Trophoblast cell (in vitro differentiated cells and primary cell): ENCODE measurements at regions not wholly inside any gene's neighbourhood (a gene's known extent, or its start where the extent isn't known, plus 50 kb on each side); places are given as distances from the start of the nearest gene placed in this dataset.
A peak's percentile ranks its signal among the peaks of the same experiment; 100 is the strongest.

Source experiments
- DNase-seq, 2 donors: peaks; one replicate each; pipeline ENCODE4 v3.0.0-alpha.2; 2016
- H2AFZ ChIP-seq: 2 replicates; pipeline ENCODE4 v1.6.1; 2013; ENCODE audit warnings: low read length, moderate library complexity, mild to moderate bottlenecking; ENCODE audit not compliant: insufficient read depth, poor library complexity
- H2AK5ac ChIP-seq: 2 replicates; pipeline ENCODE4 v1.6.1; 2013; ENCODE audit warnings: mild to moderate bottlenecking, low read length
- H2BK120ac ChIP-seq: 2 replicates; pipeline ENCODE4 v1.6.1; 2013; ENCODE audit warnings: low read length, mild to moderate bottlenecking, moderate library complexity; ENCODE audit not compliant: insufficient read depth, poor library complexity
- H2BK12ac ChIP-seq: 2 replicates; pipeline ENCODE4 v1.6.1; 2013; ENCODE audit warnings: mild to moderate bottlenecking, low read length, moderate library complexity
- H2BK5ac ChIP-seq: 2 replicates; pipeline ENCODE4 v1.6.1; 2013; ENCODE audit warnings: low read length, low read depth, moderate library complexity, mild to moderate bottlenecking; ENCODE audit not compliant: poor library complexity
- H3K14ac ChIP-seq: 2 replicates; pipeline ENCODE4 v1.6.1; 2013; ENCODE audit warnings: mild to moderate bottlenecking, low read length
- H3K18ac ChIP-seq: 2 replicates; pipeline ENCODE4 v1.6.1; 2013; ENCODE audit warnings: mild to moderate bottlenecking, low read length
- H3K23ac ChIP-seq: 2 replicates; pipeline ENCODE4 v1.6.1; 2013; ENCODE audit warnings: low read length
- H3K27ac ChIP-seq: 2 replicates; pipeline ENCODE4 v1.5.1; 2013; ENCODE audit warnings: low read depth, mild to moderate bottlenecking, inconsistent platforms, low read length, moderate library complexity
- H3K27me3 ChIP-seq: 2 replicates; pipeline ENCODE4 v1.6.1; 2013; ENCODE audit warnings: inconsistent platforms, mild to moderate bottlenecking, low read length, moderate library complexity; ENCODE audit not compliant: insufficient read depth
- H3K36me3 ChIP-seq, 2 experiments: 1 replicate in 1 of 2; 2 replicates in 1 of 2; pipeline ENCODE4 v1.6.1; 2013; ENCODE audit warnings: low read length in 2 of 2, mild to moderate bottlenecking in 2 of 2, moderate library complexity in 1 of 2; ENCODE audit not compliant: insufficient read depth in 2 of 2, control insufficient read depth in 1 of 2
- H3K4ac ChIP-seq: 2 replicates; pipeline ENCODE4 v1.6.1; 2013; ENCODE audit warnings: low read depth, mild to moderate bottlenecking, low read length, moderate library complexity
- H3K4me1 ChIP-seq, 2 experiments: 1 replicate in 1 of 2; 2 replicates in 1 of 2; pipeline ENCODE4 v1.6.1; 2013; ENCODE audit warnings: low read length in 2 of 2, mild to moderate bottlenecking in 2 of 2, moderate library complexity in 1 of 2; ENCODE audit not compliant: insufficient read depth in 2 of 2, control insufficient read depth in 1 of 2
- H3K4me2 ChIP-seq: 2 replicates; pipeline ENCODE4 v1.6.1; 2013; ENCODE audit warnings: inconsistent platforms, mild to moderate bottlenecking, low read length, moderate library complexity
- H3K4me3 ChIP-seq: 2 replicates; pipeline ENCODE4 v1.5.1; 2013; ENCODE audit warnings: mild to moderate bottlenecking, low read depth, low read length, inconsistent platforms
- H3K79me1 ChIP-seq: one replicate; pipeline ENCODE4 v1.6.1; 2013; ENCODE audit warnings: low read length
- H3K79me2 ChIP-seq: 2 replicates; pipeline ENCODE4 v1.6.1; 2013; ENCODE audit warnings: low read length, mild to moderate bottlenecking; ENCODE audit not compliant: control insufficient read depth, insufficient read depth, poor library complexity
- H3K9ac ChIP-seq: 2 replicates; pipeline ENCODE4 v1.6.1; 2013; ENCODE audit warnings: mild to moderate bottlenecking, low read length
- H3K9me3 ChIP-seq: 2 replicates; pipeline ENCODE4 v1.6.1; 2013; ENCODE audit warnings: low read depth, mild to moderate bottlenecking, control low read depth, inconsistent platforms, low read length; ENCODE audit not compliant: insufficient read depth
- H4K12ac ChIP-seq: 2 replicates; pipeline ENCODE4 v1.6.1; 2013; ENCODE audit warnings: low read depth, mild to moderate bottlenecking, low read length, moderate library complexity
- H4K8ac ChIP-seq: 2 replicates; pipeline ENCODE4 v1.6.1; 2013; ENCODE audit warnings: low read depth, mild to moderate bottlenecking, low read length, moderate library complexity
- H4K91ac ChIP-seq: one replicate; pipeline ENCODE4 v1.6.1; 2013; ENCODE audit warnings: low read depth, mild to moderate bottlenecking, low read length, moderate library complexity
- WGBS: extraction: QIAGEN DNeasy Blood & Tissue Kit; methylation state at CpG from one replicate; pipeline ENCODE4 v1.1.7; 2013; ENCODE audit warnings: missing lambda C conversion rate; ENCODE audit not compliant: insufficient read length, insufficient coverage; ENCODE audit errors: extremely low coverage; 5-methylcytosine and 5-hydroxymethylcytosine counted together

- Histone ChIP-seq H3K23ac (no peak overlapping the region), H2BK5ac (no peak overlapping the region), H4K91ac (no peak overlapping the region), H3K9me3 (peaks cover 3% of the 10 kb centered on the region), H3K18ac (no peak overlapping the region), H3K27me3 (no peaks in the 10 kb centered on the region), H3K79me2 (no peaks in the 10 kb centered on the region), H2BK12ac (no peak overlapping the region), H2AK5ac (no peak overlapping the region), H3K9ac (no peak overlapping the region), H2BK120ac (no peak overlapping the region), H3K4me1 (no peaks in the 10 kb centered on the region), H3K79me1 (no peaks in the 10 kb centered on the region), H4K8ac (no peak overlapping the region), H3K4me2 (no peak overlapping the region), H3K4me3 (no peak overlapping the region), H3K4ac (no peak overlapping the region), H3K36me3 (no peaks in the 10 kb centered on the region), H3K14ac (no peak overlapping the region), H3K27ac (no peak overlapping the region), H2AFZ (no peak overlapping the region), H4K12ac (no peak overlapping the region)
- no CpG with 5 or more reads among the region's 19 CpGs for WGBS
- DNase-seq = peak; percentile 10 to 28
These were observed 217.4 kb upstream of the RTL1 start for GRCh38 chr14:101120641-101121507.

DNA sequence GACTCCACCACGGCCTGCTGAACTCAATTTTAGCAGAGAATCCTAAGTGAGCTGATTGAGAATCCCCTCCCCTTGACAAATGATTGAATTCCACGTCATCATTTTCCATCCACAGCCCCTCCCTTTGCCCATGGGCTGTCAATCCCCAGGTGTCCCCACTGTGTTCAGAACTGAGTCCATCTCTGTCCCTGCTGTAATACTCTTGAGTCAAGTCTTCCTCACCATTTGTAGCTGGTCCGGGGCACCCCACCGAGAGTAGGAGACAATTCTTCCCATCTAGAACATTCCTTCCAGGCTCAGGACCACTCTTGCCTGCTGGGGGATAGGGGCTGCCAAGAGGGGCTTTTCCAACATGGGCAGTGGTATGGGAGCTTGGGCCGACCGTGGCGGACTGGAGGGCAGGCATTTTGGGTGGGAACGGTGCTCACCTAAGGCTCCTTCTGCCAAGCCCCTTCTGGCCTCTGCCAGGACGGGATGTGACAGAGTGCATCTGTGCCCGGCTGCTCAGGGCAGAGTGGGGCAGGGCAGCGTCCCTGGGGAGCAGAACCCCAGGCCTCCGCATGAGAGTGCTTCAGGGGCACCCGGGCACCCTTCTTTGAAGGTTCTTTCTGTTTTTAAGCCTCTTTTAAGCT is 218.1 kb upstream of the RTL1 start:
- Histone ChIP-seq H3K36me3 (no peaks in the 10 kb centered on the region), H3K27me3 (no peaks in the 10 kb centered on the region), H2BK120ac (no peak overlapping the region), H3K9ac (no peak overlapping the region), H2BK5ac (no peak overlapping the region), H2AK5ac (no peak overlapping the region), H3K4me2 (no peak overlapping the region), H4K12ac (no peak overlapping the region), H3K14ac (no peak overlapping the region), H3K4ac (no peak overlapping the region), H3K4me3 (no peak overlapping the region), H2AFZ (no peak overlapping the region), H3K79me2 (no peaks in the 10 kb centered on the region), H2BK12ac (no peak overlapping the region), H3K23ac (no peak overlapping the region), H4K91ac (no peak overlapping the region), H3K9me3 (peaks cover 3% of the 10 kb centered on the region), H3K4me1 (no peaks in the 10 kb centered on the region), H4K8ac (no peak overlapping the region), H3K79me1 (no peaks in the 10 kb centered on the region), H3K18ac (no peak overlapping the region), H3K27ac (no peak overlapping the region)
- no peak for DNase-seq
- WGBS = no CpG with 5 or more reads among the region's 13 CpGs

DNA sequence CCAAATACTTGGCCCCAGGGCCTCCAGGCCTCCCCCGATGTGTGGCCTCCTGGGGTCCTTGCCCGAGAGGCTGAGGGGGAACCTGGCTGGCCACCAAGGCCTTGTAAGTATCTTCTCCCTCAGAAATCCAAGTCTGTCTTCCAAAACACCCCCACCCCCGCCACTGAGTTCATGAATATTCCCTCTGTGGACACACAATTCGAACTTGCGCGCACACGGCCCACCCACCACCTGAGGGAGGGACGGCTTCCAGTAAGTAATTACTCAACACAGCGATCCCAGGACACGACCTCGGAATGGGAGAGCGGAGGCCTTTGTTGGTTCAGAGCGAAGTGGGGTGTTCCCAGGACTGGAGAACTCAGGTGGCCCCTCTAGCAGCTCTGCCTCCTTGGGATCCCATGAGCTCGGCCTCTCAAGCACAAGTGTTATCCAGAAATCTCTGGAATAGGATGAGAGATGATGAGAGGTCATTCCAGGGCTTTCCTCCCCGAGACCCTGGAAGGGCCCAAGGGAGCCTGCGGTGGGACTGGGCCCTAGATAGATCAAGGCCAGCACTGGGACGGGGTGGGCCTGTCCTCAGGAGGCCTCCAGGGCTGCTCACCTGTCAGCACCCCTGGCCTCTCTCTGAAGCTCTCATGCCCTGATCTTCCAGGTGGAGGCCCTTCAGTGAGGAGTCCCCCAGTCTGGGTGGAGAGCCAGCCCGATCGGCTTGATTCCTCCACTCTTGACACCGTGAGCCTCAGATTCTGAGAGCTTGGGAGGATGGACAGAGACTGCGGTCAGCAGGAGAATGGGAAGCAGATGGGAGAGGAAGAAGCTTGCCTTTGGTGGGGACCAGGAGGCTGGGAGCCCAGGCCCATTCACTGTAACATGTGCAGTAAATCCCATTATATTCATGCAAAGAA is 219.0 kb upstream of the RTL1 start:
- no peaks in the 10 kb centered on the region for H3K27me3 ChIP-seq
- no peaks in the 10 kb centered on the region for H3K79me1 ChIP-seq
- no peaks in the 10 kb centered on the region for H3K4me1 ChIP-seq
- no peaks in the 10 kb centered on the region for H3K79me2 ChIP-seq
- H3K23ac ChIP-seq = no peak overlapping the region
- H4K12ac ChIP-seq = no peak overlapping the region
- no peak overlapping the region for H3K4me3 ChIP-seq
- DNase-seq = no peak
- no peak overlapping the region for H3K14ac ChIP-seq
- no peak overlapping the region for H2BK5ac ChIP-seq
- peaks cover 3% of the 10 kb centered on the region for H3K9me3 ChIP-seq
- H2AFZ ChIP-seq = no peak overlapping the region
- no peak overlapping the region for H4K91ac ChIP-seq
- no peak overlapping the region for H2BK120ac ChIP-seq
- WGBS = no CpG with 5 or more reads among the region's 21 CpGs
- H3K4me2 ChIP-seq = no peak overlapping the region
- H3K4ac ChIP-seq = no peak overlapping the region
- no peak overlapping the region for H3K27ac ChIP-seq
- no peak overlapping the region for H2AK5ac ChIP-seq
- H3K36me3 ChIP-seq = no peaks in the 10 kb centered on the region
- H2BK12ac ChIP-seq = no peak overlapping the region
- H3K9ac ChIP-seq = no peak overlapping the region
- no peak overlapping the region for H3K18ac ChIP-seq
- no peak overlapping the region for H4K8ac ChIP-seq

- no peak overlapping the region for H3K9ac ChIP-seq
- no peak overlapping the region for H4K91ac ChIP-seq
- H2BK12ac ChIP-seq = no peak overlapping the region
- no peaks in the 10 kb centered on the region for H3K4me1 ChIP-seq
- H3K79me2 ChIP-seq = no peaks in the 10 kb centered on the region
- H3K79me1 ChIP-seq = no peaks in the 10 kb centered on the region
- H4K8ac ChIP-seq = no peak overlapping the region
- H4K12ac ChIP-seq = no peak overlapping the region
- H3K18ac ChIP-seq = no peak overlapping the region
- no peak overlapping the region for H3K4ac ChIP-seq
- H3K14ac ChIP-seq = no peak overlapping the region
- no peak overlapping the region for H3K27ac ChIP-seq
- H3K4me2 ChIP-seq = no peak overlapping the region
- no peaks in the 10 kb centered on the region for H3K27me3 ChIP-seq
- no peak overlapping the region for H3K4me3 ChIP-seq
- no CpG with 5 or more reads among the region's 19 CpGs for WGBS
- H2AK5ac ChIP-seq = no peak overlapping the region
- no peak overlapping the region for H2BK120ac ChIP-seq
- DNase-seq = no peak
- H2BK5ac ChIP-seq = no peak overlapping the region
- peaks cover 6% of the 10 kb centered on the region for H3K9me3 ChIP-seq
- no peak overlapping the region for H3K23ac ChIP-seq
- no peaks in the 10 kb centered on the region for H3K36me3 ChIP-seq
- H2AFZ ChIP-seq = no peak overlapping the region
These were observed 220.3 kb upstream of the RTL1 start for GRCh38 chr14:101123618-101124510.
